ENCODE measurements at regions not wholly inside any gene's neighbourhood (a gene's known extent, or its start where the extent isn't known, plus 50 kb on each side); places are given as distances from the start of the nearest gene placed in this dataset.

- no peak for TF ChIP-seq CTCF (IDR thresholded peaks at IDR 0.05)
- H3K4me3 ChIP-seq = no peak overlapping the region
- no peak for DNase-seq (ENCODE audit: low spot score)
- H3K27ac ChIP-seq = no peak overlapping the region
Observed at GRCh38 chr3:171936191-171936841, 93.2 kb downstream of the TMEM212 start.

GRCh38 chr3:171939578-171939977, 96.4 kb downstream of the TMEM212 start:
- DNase-seq (ENCODE audit: low spot score) = no peak
- no peak overlapping the region for H3K27ac ChIP-seq
- TF ChIP-seq CTCF (IDR thresholded peaks at IDR 0.05) = no peak
- no peak overlapping the region for H3K4me3 ChIP-seq

GRCh38 chr3:171940151-171940649, 97.1 kb downstream of the TMEM212 start:
- Histone ChIP-seq H3K27ac (no peak overlapping the region), H3K4me3 (no peak overlapping the region)
- TF ChIP-seq CTCF (IDR thresholded peaks at IDR 0.05) = no peak
- DNase-seq (ENCODE audit: low spot score) = no peak

GRCh38 chr3:171943262-171944117, 95.9 kb upstream of the FNDC3B start:
- H3K4me3 ChIP-seq = no peak overlapping the region
- TF ChIP-seq CTCF (IDR thresholded peaks at IDR 0.05) = no peak
- no peak for DNase-seq (ENCODE audit: low spot score)
- no peak overlapping the region for H3K27ac ChIP-seq

- DNase-seq (ENCODE audit: low spot score) = no peak
- TF ChIP-seq CTCF (IDR thresholded peaks at IDR 0.05) = no peak
- no peak overlapping the region for H3K4me3 ChIP-seq
- no peak overlapping the region for H3K27ac ChIP-seq
Observed at GRCh38 chr3:171944118-171945016, 95.0 kb upstream of the FNDC3B start.

GRCh38 chr3:171948674-171949073, 90.7 kb upstream of the FNDC3B start:
- no peak for DNase-seq (ENCODE audit: low spot score)
- Histone ChIP-seq H3K4me3 (no peak overlapping the region), H3K27ac (no peak overlapping the region)
- TF ChIP-seq CTCF (IDR thresholded peaks at IDR 0.05) = no peak
